ENCODE measurements at regions not wholly inside any gene's neighbourhood (a gene's known extent, or its start where the extent isn't known, plus 50 kb on each side); places are given as distances from the start of the nearest gene placed in this dataset.
"Not testable (repeated sequence)": the region's sequence is repeated elsewhere in the genome, so short reads cannot be mapped to it uniquely, and the experiment has no call there.

GRCh38 chr11:15841931-15842740 is 514.2 kb downstream of the SOX6 start:
- DNase-seq (ENCODE audit: low read depth): no peak

DNA sequence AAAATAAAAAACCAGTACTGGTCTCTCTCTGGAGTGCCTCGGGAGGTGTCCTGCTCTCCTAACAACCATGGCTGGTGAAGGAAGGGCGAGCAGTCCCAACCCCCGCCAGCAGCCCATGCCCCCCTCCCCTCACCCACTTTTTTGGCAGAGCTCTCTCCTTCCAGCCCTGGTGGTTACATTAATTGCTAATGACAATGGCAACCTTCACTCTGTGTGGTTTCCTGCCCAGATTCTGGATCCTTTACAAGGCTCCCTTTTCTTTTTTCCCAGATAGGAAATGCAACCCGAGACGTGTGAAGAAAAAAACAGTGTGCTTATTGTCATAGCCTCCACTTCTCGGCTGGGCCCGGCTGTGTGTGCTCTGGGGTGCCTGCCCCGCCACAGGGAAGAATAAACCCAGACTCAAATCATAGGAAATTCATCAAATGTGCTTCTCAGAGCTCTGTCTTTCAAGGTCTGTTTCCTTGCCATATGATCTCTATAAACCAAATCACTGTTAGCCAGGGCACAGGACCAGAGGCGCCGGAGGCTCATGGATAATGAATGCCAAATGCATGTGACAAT is 513.0 kb downstream of the SOX6 start:
- DNase-seq (ENCODE audit: low read depth): peak; percentile 6

DNA sequence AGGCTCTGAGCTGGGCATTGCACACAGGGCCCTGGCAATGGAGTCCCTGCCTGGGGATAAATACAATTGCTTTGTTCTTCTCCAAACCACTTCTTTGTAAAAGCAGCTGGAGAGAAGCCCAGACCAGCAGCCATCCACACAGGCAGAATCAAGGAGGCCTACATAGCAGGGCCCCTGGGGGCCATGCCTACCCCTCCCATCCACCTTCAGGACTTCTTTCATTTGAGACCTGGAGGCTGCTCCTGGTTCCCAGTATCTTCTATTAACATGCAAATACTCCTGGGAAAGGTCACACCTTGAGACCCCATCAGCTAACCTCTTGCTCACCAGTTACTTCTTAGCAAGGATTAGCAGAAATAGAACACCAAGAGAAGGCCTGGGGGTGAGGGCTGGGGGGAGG is 511.1 kb downstream of the SOX6 start:
- DNase-seq (ENCODE audit: low read depth): no peak

GRCh38 chr11:15848631-15849168 is 507.6 kb downstream of the SOX6 start:
- DNase-seq (ENCODE audit: low read depth): no peak

DNA sequence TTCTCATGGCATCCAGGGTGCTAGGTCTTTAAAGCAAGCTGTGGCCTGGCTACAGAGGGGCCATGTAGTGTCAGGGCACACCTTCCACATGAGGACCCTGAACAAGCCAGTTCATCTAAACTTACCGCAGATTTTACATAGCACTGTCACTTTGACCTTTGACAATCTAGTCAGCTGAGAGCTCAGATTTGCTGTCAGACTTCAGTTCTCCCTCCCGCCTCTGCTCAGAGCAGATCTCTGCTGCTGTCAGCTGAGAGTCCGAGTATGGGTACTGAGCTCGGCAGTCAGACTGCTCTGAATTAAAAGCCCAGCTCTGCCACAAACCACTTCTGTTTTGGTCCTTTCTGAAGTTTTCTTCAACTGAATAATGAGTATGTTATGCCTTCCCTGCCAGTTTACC is 507.1 kb downstream of the SOX6 start:
- DNase-seq (ENCODE audit: low read depth): no peak

DNA sequence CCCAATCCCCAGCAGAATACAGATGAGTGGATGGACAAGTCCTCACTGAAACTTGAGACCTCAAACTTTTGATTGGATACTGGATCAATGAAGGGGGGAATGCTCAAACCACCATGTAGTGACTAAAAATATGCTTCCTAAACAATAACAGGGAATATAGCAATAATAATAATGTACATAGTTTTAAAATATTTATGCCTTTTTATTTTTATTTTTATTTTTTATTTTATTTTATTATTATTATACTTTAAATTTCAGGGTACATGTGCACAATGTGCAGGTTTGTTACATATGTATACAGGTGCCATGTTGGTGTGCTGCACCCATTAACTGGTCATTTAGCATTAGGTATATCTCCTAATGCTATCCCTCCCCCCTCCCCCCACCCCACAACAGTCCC is 506.0 kb downstream of the SOX6 start:
- DNase-seq (ENCODE audit: low read depth): not testable (repeated sequence)

- DNase-seq (ENCODE audit: low read depth): no peak
Observed at GRCh38 chr11:15851051-15851498, 505.3 kb downstream of the SOX6 start.

GRCh38 chr11:15852179-15852578 is 504.2 kb downstream of the SOX6 start:
- DNase-seq (ENCODE audit: low read depth): no peak

DNA sequence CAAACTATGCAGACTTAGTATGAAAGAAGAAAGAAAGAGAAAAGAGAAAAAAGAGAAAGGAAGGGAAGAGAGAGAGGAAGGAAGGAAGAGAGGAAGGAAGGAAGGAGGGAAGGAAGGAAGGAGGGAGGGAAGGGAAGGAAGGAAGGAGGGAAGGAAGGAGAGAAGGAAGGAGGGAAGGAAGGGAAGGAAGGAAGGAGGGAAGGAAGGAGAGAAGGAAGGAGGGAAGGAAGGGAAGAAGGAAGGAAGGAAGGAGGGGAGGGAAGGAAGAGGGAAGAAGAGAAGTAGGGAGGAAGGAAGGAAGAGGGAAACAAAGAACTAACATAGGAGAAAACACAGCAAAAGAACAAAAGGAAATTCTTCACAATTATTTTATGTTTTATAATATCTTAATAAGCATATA is 502.1 kb downstream of the SOX6 start:
- no peak for DNase-seq (ENCODE audit: low read depth)

GRCh38 chr11:15858881-15859280 is 497.5 kb downstream of the SOX6 start:
- DNase-seq (ENCODE audit: low read depth): no peak

DNA sequence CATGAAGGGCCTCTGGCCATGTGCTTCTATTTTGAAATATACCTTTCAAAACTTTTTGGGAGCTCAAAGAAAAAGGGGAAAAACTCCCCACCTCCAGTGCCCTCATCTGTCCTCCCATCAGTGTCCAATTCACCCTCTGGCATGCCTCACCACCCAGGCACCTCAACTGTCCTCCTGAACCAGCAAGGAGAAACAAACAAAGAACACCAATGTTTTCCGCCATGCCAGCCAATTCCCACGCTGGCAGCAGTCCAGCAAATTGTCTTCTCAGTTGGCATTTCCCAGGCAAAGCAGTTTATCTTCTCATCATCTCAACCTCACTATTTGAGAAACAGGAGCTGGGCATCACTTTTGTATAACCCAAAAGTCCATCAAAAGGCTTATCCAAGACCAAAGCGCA is 496.9 kb downstream of the SOX6 start:
- no peak for DNase-seq (ENCODE audit: low read depth)

DNA sequence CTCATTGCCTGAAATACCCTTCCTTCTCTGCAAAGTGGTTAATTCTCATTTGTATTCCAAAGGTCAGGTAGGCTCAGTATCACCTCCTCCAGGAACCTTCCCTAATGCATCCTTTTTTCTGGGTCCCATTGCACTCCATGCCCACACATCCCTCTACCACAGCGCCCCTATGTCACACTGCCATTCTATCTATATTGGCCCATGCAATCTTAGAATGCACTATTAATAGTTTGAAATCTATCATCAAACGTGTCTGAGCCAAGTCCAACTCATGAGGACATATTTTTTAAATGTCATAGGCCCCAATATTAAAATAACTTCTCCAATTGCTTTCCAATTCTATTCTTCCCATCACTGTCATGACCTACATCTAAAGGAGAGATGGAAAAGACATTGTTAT is 495.1 kb downstream of the SOX6 start:
- DNase-seq (ENCODE audit: low read depth): no peak

DNA sequence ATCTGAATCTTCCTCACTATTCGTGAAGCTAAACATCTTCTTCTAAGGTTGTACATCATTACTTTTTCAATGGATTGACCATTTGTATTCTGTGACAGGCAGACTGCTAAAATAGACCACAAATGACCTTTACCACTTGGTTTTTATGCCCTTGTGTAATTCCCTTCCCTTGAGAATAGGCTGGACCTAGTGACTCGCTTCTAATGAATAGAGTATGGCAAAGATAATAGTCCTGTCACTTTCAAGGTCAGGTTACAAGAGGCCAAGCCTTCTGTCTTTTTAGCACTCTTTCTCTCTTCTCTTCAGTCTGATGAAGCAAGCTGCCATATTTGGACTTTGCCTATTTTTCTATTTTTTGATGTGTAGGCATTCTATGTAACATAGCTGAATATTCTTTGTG is 492.9 kb downstream of the SOX6 start:
- DNase-seq (ENCODE audit: low read depth): no peak

GRCh38 chr11:15864026-15864805 is 492.1 kb downstream of the SOX6 start:
- no peak for DNase-seq (ENCODE audit: low read depth)

GRCh38 chr11:15865212-15865987 is 490.9 kb downstream of the SOX6 start:
- no peak for DNase-seq (ENCODE audit: low read depth)

GRCh38 chr11:15867871-15868270 is 488.5 kb downstream of the SOX6 start:
- DNase-seq (ENCODE audit: low read depth): no peak

- DNase-seq (ENCODE audit: low read depth): no peak
Observed at GRCh38 chr11:15870911-15871310, 485.4 kb downstream of the SOX6 start.

GRCh38 chr11:15871904-15872626 is 484.3 kb downstream of the SOX6 start:
- DNase-seq (ENCODE audit: low read depth): no peak

GRCh38 chr11:15873501-15873900 is 482.8 kb downstream of the SOX6 start:
- no peak for DNase-seq (ENCODE audit: low read depth)

DNA sequence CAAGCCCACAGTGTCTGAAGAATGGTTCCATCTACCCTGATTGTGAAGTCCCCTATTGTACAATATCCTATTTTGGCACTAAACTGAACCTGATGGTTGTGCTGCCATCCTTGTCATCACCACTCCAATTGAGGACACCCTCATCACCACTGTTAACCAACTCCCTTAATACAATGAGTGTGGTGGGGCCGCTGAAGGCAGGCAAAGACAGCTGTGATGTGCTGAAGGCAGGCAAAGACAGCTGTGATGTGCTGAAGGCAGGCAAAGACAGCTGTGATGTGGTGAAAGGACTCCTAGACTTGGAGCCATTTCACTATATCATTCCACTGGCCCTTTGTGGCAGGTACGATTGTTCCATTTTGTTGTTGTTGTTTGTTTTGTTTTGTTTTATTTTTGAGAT is 481.6 kb downstream of the SOX6 start:
- no peak for DNase-seq (ENCODE audit: low read depth)

DNA sequence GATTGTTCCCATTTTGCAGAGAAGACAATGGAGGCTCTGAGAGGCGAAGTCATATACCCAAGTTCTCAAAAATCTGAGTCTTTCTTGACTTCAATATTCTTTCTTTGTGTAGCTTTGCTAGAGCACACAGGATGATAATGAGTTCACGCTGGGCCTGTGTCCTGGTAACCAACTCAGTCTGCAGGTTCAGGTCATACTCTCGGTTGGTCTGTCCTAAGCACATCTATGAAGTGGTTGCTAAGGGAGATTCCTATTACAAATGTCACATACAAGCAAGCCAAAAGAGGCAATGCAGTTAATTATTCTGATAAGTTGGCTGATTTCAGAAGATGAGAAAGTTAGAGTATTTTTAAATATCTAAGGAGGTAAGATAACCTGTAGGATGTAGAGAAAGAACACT is 481.0 kb downstream of the SOX6 start:
- no peak for DNase-seq (ENCODE audit: low read depth)
